PC-3 (cell line): ENCODE measurements at regions not wholly inside any gene's neighbourhood (a gene's known extent, or its start where the extent isn't known, plus 50 kb on each side); places are given as distances from the start of the nearest gene placed in this dataset.
"Not testable (repeated sequence)": the region's sequence is repeated elsewhere in the genome, so short reads cannot be mapped to it uniquely, and the experiment has no call there.

Experiments
- CTCF ChIP-seq: fragments of 300-600 bp; sonication (generic); conservative IDR thresholded peaks from 2 replicates; pipeline ENCODE4 v1.5.1; 2017; ENCODE audit warnings: antibody characterized with exemption, low read depth, mild to moderate bottlenecking, low read length
- EZH2 ChIP-seq: fragments of 300-600 bp; sonication (generic); IDR thresholded peaks from one replicate; pipeline ENCODE4 v1.6.1; 2017; ENCODE audit warnings: antibody characterized with exemption, mild to moderate bottlenecking, low read length; ENCODE audit not compliant: unreplicated experiment
- EZH2phosphoT487 ChIP-seq: fragments of 300-600 bp; sonication (generic); IDR thresholded peaks from 2 replicates; pipeline ENCODE4 v1.6.1; 2018; ENCODE audit warnings: mild to moderate bottlenecking, antibody characterized with exemption, low read length, borderline replicate concordance

- not testable (repeated sequence) for TF ChIP-seq CTCF, EZH2, EZH2phosphoT487
Measured at GRCh38 chr13:50427511-50427910, 412.3 kb downstream of the KCNRG start.
